ENCODE measurements at regions not wholly inside any gene's neighbourhood (a gene's known extent, or its start where the extent isn't known, plus 50 kb on each side); places are given as distances from the start of the nearest gene placed in this dataset.
"Not testable (repeated sequence)": the region's sequence is repeated elsewhere in the genome, so short reads cannot be mapped to it uniquely, and the experiment has no call there.

DNA sequence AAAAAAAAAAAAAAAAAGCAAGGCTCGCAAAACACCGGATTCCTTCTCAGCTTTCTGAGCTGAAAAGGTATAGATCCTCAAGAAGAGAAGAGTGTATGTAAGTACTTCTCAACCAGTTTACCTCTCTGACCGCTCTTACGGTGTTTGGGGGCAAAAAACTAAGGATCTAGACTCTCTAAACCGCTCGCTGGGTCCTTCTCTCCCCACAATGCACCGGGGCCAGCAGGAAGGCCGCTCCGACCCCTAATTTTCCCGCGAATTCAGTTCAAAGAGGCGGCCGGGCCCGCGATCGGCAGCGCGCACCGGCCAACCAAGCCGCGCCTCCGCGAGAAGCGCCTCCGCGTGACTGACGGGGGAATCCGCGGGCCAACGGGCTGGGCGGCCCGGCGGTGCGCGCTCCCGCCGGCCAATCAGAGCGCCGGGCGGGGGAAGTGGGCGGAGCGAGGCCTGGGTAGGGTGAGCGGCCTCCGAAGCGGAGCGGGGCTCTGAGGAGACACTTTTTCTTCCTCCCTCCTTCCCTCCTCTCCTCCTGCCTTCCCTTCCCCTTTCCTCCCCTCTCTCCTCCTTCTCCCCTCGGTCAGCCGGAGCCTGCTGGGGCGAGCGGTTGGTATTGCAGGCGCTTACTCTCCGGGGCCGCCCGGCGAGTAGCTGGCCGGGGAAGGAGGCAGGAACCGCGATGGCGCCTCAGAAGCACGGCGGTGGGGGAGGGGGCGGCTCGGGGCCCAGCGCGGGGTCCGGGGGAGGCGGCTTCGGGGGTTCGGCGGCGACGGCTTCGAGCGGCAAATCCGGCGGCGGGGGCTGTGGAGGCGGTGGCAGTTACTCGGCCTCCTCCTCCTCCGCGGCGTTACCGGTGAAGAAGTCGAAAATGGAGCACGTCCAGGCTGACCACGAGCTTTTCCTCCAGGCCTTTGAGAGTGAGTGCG lies 93.0 kb downstream of the CRLF3 start:
- not testable (repeated sequence) for DNase-seq (ENCODE audit: low read depth, low spot score); H3K27me3 ChIP-seq (ENCODE audit: control insufficient read depth, insufficient read depth, low read length); H3K9me3 ChIP-seq (ENCODE audit: control insufficient read depth, insufficient read depth, low read length)
- H3K4me3 ChIP-seq (ENCODE audit: low read depth, low read length) = peak overlapping the region; percentile 83
- peak overlapping the region; percentile 73 for H3K27ac ChIP-seq (ENCODE audit: low read depth, low read length)
- ChIA-PET POLR2A (interaction anchor here (0.5 kb wide), 1 partner anchor 15 kb away, joined by 3 read pairs; no protein-coding TSS in a partner anchor), CTCF (interaction anchor here (0.6 kb wide), 1 partner anchor 1928 kb away, joined by 3 read pairs; no protein-coding TSS in a partner anchor)

DNA sequence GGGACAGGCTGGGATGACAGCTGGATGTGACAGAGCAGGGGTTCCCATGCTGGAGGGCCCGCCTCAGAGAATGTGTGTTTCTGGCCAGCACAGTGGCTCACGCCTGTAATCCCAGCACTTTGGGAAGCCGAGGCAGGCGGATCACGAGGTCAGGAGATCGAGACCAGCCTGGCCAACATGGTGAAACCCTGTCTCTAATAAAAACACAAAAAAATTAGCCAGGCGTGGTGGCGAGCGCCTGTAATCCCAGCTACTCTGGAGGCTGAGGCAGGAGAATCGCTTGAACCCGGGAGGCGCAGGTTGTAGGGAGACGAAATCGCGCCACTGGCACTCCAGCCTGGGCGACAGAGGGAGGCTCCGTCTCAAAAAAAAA lies 93.7 kb downstream of the CRLF3 start:
- POLR2A ChIA-PET; H3K9me3 ChIP-seq (ENCODE audit: control insufficient read depth, insufficient read depth, low read length); DNase-seq (ENCODE audit: low read depth, low spot score); H3K27ac ChIP-seq (ENCODE audit: low read depth, low read length); H3K27me3 ChIP-seq (ENCODE audit: control insufficient read depth, insufficient read depth, low read length): not testable (repeated sequence)
- CTCF ChIA-PET = interaction anchor here (0.6 kb wide), 1 partner anchor 1929 kb away, joined by 3 read pairs; no protein-coding TSS in a partner anchor
- peak overlapping the region; percentile 48 for H3K4me3 ChIP-seq (ENCODE audit: low read depth, low read length)

DNA sequence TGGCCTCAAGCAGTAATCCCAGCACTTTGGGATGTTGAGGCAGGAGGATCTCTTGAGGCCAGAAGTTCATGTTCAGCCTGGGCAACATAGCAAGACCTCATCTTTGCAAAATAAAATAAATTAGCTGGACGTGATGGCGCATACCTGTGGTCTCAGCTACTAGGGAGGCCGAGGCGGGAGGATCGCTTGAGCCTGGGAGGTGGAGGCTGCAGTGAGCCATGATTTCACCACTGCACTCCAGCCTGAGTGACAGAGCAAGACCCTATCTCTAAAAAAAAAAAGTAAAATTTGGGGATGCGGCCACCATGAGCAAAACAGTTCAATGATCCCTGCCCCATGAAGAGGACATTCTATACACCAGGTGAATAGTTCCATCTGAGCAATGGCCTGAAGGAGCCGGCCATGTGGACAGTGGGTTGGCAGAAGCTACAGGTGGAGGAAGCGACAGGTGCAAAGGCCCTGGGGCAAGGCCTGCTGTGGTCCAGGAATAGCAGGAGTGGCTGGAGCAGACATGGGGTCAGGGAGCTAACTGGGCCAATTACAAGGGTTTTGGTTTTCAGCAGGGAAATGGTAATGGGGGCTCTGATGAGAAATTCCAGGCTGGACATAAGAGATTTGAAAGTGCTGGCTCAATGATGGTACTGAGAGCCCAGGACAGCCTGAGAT lies 94.2 kb downstream of the CRLF3 start:
- DNase-seq (ENCODE audit: low read depth, low spot score); POLR2A ChIA-PET; H3K27ac ChIP-seq (ENCODE audit: low read depth, low read length); CTCF ChIA-PET; H3K27me3 ChIP-seq (ENCODE audit: control insufficient read depth, insufficient read depth, low read length); H3K9me3 ChIP-seq (ENCODE audit: control insufficient read depth, insufficient read depth, low read length); H3K4me3 ChIP-seq (ENCODE audit: low read depth, low read length): not testable (repeated sequence)

DNA sequence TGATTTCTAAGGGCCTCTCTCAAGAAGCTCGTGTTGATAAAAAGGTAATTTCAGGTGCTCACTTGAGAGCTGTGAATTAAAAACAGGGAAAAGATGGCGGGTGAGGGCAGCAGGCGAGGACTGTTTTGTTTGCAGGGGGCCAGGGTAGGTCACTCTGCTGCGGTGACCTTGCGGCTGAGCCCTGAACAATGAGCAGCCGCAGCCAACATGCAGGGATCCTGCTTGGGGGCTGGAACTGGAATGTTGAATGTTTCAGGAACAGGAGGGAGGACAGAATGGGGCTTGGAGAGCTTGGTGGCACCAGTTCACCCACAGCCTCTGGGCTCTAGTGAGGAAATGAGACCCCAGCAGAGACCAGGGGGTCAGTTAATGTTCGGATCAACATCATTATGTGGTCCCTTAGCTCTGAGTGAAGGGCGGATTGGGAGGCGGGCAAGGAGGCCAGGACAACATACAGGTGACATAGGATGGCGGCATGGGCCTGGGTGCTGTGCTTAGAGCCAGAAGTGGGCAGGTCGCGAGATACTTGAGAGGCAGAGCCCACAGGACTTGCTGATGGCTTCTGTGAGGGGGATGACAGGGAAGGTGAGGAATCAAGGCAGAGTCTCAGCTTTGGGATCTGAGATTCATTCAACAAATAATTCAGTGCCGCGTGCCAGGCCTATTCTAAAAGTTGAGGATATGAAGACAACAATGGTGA lies 94.9 kb downstream of the CRLF3 start:
- POLR2A ChIA-PET; H3K27ac ChIP-seq (ENCODE audit: low read depth, low read length); H3K9me3 ChIP-seq (ENCODE audit: control insufficient read depth, insufficient read depth, low read length); DNase-seq (ENCODE audit: low read depth, low spot score); H3K27me3 ChIP-seq (ENCODE audit: control insufficient read depth, insufficient read depth, low read length); H3K4me3 ChIP-seq (ENCODE audit: low read depth, low read length); CTCF ChIA-PET: not testable (repeated sequence)

DNA sequence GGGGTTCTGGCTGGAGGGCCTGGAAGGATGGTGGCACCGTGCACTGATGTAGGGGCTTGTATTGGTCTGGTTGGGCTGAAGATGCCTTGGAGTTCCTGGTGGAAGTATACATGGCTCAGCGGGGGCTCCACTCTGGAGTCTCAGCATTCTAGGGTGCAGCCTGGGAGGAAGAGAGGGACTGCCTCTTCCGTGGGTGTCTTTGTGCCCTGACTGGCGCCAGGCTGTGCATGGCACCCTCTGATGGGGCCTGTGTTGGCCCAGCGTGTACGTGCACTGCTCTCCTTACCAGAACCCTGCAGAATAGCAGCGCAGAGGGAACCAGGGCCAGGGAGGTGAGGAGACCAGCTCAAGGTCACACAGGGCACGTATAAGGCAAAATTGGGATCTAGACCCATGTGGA lies 97.0 kb downstream of the CRLF3 start:
- POLR2A ChIA-PET; DNase-seq (ENCODE audit: low read depth, low spot score); H3K27me3 ChIP-seq (ENCODE audit: control insufficient read depth, insufficient read depth, low read length); CTCF ChIA-PET; H3K27ac ChIP-seq (ENCODE audit: low read depth, low read length); H3K4me3 ChIP-seq (ENCODE audit: low read depth, low read length); H3K9me3 ChIP-seq (ENCODE audit: control insufficient read depth, insufficient read depth, low read length): not testable (repeated sequence)

DNA sequence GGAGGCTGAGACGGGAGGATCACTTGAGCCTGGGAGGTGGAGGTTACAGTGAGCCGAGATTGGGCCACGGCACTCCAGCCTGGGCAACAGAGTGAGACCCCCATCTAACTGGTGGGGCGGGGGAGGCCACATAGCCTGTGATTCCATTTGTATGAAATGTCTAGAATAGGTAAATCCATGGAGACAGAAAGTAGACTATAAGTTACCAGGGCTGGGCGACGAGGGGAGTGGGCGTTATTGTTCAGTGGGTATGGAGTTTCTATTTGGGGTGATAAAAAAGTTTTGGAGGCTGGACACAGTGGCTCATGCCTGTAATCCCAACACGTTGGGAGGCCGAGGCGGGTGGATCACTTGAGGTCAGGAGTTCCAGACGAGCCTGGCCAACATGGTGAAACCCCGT lies 97.8 kb downstream of the CRLF3 start:
- POLR2A ChIA-PET; CTCF ChIA-PET; H3K4me3 ChIP-seq (ENCODE audit: low read depth, low read length); H3K9me3 ChIP-seq (ENCODE audit: control insufficient read depth, insufficient read depth, low read length); DNase-seq (ENCODE audit: low read depth, low spot score); H3K27me3 ChIP-seq (ENCODE audit: control insufficient read depth, insufficient read depth, low read length); H3K27ac ChIP-seq (ENCODE audit: low read depth, low read length): not testable (repeated sequence)

DNA sequence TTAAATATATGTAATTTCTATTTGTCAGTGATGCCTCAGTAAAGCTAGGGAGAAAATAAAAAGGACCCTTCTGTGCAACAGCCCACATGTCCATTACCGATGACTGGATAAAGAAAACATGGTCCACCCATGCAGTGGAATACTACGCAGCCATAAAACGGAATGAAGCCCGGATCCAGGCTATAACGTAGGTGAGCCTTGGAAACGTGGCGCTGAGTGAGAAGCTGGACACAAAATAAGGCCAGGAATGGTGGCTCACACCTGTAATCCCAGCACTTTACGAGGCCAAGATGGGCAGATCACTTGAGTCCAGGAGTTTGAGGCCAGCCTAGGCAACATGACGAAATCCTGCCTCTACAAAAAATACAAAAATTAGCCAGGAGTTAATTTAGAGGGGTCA lies 98.2 kb downstream of the CRLF3 start:
- H3K9me3 ChIP-seq (ENCODE audit: control insufficient read depth, insufficient read depth, low read length); CTCF ChIA-PET; POLR2A ChIA-PET; H3K4me3 ChIP-seq (ENCODE audit: low read depth, low read length); H3K27me3 ChIP-seq (ENCODE audit: control insufficient read depth, insufficient read depth, low read length); H3K27ac ChIP-seq (ENCODE audit: low read depth, low read length); DNase-seq (ENCODE audit: low read depth, low spot score): not testable (repeated sequence)

DNA sequence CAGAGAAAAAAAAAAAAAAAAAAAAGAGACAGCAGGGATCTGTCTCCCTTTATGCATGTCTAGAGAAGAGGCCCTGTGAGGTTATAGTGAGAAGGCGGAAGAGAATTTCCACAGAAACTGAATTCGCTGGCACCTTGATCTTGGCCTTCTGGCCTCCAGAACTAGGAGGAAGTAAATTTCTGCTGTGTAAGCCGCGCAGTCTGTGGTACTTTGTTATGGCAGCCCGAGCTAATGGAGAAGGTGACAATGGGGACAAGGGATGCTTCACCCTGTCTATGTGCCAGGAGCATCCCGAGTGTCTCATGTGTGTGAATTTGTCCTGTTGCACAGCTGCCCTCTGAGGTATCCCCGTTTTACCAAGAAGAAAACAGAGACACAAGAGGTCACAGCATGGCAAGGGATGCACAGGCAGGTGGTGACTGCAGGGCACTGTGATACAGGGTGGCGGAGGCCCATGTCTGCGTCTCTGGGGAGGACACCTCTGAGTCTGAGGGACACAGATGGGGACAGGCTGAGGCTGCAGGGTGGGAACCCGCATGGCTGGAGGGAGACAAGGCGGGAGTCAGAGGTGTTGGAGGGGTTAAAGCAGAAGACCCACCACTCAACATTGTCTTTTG lies 100.3 kb downstream of the CRLF3 start:
- H3K4me3 ChIP-seq (ENCODE audit: low read depth, low read length); POLR2A ChIA-PET; H3K9me3 ChIP-seq (ENCODE audit: control insufficient read depth, insufficient read depth, low read length); CTCF ChIA-PET; DNase-seq (ENCODE audit: low read depth, low spot score); H3K27ac ChIP-seq (ENCODE audit: low read depth, low read length); H3K27me3 ChIP-seq (ENCODE audit: control insufficient read depth, insufficient read depth, low read length): not testable (repeated sequence)

DNA sequence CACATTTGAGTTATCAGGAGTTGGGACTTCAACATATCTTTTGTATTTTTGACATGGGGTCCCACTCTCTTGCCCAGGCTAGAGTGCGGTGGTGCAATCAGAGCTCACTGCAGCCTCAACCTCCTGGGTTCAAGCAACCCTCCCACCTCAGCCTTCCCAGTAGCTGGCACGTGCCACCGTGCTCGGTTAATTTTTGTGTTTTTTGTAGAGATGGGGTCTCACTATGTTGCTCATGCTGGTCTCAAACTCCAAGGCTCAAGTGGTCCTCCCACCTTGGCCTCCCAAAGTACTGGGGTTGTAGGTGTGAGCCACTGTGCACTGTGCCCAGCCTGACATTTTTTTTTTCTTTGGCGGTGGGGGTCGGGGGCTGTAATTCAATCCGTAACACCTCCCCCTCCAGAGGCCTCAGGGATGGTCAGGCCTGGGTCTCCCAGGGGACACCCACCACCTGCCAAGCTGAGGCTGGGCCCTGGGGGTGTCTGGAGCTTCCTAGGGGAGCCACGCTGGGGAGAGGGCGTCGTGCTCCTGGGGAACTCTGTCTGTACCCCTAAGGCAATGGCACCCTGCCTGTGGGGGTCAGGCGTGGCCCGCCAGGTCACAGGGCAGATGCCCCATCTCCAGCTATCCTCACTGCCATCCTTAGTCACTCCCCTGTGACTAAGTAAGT lies 102.2 kb downstream of the CRLF3 start:
- H3K27ac ChIP-seq (ENCODE audit: low read depth, low read length); H3K9me3 ChIP-seq (ENCODE audit: control insufficient read depth, insufficient read depth, low read length); H3K27me3 ChIP-seq (ENCODE audit: control insufficient read depth, insufficient read depth, low read length); CTCF ChIA-PET; DNase-seq (ENCODE audit: low read depth, low spot score); POLR2A ChIA-PET; H3K4me3 ChIP-seq (ENCODE audit: low read depth, low read length): not testable (repeated sequence)

DNA sequence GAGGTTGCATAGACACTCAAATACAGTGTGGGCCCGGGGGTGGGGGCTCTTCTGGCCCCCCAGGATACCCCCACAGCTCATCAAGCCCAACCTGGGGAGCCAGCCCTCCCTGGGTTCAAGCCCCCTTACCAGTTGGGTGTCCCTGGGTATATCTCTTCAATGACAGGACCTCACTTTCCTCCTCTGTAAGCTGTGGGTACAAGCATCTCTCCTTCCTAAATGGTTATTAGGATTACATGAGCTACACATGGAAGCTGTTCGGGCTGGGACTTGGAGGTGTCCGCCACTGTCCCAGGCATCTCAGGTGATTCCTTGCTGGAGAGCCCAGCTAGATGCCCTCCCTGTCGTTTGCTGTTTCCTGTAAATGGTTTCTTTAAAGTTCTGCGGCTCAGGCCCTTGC lies 103.5 kb downstream of the CRLF3 start:
- H3K27ac ChIP-seq (ENCODE audit: low read depth, low read length); CTCF ChIA-PET; H3K27me3 ChIP-seq (ENCODE audit: control insufficient read depth, insufficient read depth, low read length); POLR2A ChIA-PET; DNase-seq (ENCODE audit: low read depth, low spot score); H3K9me3 ChIP-seq (ENCODE audit: control insufficient read depth, insufficient read depth, low read length); H3K4me3 ChIP-seq (ENCODE audit: low read depth, low read length): not testable (repeated sequence)

Measured in AG04450 (cell line).